Ecto neural progenitor cell (in vitro differentiated cells): ENCODE measurements at regions not wholly inside any gene's neighbourhood (a gene's known extent, or its start where the extent isn't known, plus 50 kb on each side); places are given as distances from the start of the nearest gene placed in this dataset.
"Not testable (repeated sequence)": the region's sequence is repeated elsewhere in the genome, so short reads cannot be mapped to it uniquely, and the experiment has no call there.

Experiments
- DNase-seq: peaks from one replicate; pipeline ENCODE4 v3.0.0-alpha.2; 2018; ENCODE audit warnings: low spot score

DNA sequence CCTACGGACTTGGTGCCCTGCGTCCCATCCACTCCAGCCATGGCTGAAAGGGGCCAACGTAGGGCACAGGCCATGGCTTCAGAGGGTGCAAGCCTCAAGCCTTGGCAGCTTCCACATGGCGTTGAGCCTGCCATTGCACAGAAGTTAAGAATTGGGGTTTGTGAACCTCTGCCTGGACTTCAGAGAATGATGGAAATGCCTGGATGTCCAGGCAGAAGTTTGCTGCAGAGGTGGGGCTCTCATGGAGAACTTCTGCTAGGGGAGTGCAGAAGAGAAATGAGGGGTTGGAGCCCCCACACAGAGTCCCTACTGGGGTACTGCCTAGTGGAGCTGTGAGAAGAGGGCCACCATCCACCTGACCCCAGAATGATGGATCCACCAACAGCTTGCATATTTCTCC lies 462.9 kb upstream of the PCDH20 start:
- DNase-seq = not testable (repeated sequence)

DNA sequence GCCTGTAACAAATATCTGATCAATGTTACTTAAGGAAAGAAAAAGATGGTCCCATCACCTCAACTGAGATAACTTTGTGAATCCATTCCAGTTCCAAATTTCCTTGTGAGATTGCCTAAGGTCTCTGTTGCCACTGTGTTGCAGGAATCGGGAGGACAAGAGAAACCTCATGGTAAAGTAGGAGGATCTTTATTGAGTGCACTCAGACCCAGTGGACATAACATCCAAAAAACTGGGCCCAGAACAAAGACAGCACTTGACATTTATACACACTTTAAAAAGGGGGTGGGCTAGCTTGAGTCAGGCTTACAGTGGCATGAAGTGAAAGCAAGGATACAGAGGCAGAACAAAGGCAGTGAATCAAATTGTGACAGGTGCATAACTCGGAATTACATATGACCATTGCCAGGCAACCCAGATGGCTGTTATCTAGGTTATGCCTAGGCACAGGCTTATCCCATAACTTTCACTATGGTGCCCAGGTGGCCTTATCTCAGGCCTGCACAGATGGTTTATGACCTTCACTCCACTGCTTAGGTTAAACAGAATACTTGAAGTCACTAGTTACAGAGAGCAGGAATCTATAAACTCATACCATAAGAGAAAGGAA lies 459.4 kb upstream of the PCDH20 start:
- no peak for DNase-seq

DNA sequence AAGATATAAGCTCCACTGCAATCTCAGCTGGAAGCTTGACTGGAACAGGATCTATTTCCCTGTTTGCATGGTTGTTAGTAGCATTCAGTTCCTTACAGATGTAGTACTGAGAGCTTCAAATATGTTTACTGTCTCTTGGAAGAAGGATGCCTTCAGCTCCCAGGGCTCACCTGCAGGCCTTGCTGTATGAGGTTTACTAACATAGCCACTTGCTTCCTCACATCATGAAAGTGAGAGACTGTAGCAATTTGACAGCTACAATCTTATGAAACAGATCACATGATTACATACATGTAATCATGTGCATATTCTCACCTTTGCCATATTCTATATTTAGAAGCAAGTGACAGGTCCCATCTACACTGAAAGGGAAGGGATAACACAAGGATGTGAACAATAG lies 458.1 kb upstream of the PCDH20 start:
- DNase-seq = no peak

DNA sequence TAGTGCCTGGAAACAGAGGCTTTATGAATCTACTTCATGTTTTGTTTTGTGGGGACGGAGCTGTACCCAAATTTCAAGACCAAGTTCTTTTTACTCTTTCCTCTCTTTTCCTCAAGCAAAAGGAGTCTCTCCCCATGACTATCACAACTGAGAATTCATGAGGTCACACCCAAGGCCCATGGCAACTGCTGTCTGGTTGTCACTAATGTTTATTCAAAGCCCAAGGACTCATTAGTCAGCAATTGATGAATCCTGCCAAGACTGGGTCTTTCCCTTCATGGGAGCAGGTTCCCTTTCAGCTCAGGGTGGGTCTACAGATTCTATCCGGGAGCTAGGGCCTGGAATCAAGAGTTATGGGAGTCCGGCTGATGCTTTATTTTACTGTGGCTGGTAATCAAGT lies 441.5 kb upstream of the PCDH20 start:
- DNase-seq = no peak

DNA sequence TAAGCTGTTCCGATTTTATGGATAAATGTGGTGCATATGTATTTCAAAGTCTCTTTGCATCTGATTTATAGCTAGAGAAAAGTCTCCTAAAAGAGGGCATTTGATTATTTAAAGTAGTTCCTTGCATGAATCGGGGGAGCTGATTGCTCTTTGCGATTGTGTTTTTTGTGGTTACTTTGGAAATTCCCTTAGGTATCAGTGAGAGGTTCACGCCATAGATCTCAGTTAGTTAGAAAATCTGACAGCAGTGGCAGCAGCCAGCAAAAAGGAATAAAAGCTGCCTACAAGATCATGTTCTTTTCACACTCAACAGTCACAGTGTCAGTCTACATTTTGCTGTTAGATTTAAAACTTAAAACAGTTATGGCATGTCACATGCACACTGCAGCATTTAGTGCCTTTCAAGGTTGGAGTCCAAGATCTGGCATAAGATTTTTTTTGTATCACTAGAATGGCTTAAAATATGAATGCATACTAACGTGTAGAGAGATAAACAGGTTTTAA lies 436.5 kb upstream of the PCDH20 start:
- no peak for DNase-seq

DNA sequence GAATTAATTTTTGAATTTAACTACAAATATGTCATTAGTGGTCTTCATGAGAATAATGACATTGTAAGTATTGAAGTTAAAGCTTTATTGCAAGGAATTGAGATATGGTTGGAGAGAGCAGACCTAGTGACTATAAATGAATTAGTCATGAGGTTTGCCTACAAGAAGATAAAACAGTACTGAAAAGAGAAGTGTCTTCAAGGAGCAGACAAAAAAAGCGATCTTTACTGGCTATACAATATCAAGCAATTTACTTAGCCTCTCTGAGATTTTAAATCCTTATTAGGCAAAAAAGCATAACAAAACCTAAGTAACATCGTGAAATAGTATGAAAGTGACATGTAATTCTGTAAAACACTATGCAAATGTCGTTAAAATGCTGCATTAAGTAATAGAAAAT lies 435.1 kb upstream of the PCDH20 start:
- DNase-seq = no peak

DNA sequence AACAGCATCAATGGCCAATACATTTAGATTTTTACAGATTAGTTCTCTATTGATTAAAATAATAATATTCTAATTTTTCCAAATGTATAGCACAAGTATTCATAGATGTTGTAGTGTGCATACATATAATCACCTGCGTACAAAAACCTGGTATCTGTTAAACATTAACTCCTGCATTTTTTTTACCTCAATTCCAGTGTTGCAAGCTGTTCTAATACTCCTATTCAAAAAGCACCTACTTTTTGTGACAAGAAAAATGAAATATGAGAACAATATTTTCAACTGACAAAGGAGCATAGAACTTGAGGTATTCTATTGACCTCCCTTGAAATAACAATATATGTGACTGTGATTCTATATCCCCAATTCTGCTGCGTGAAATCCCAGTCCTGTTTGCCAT lies 422.9 kb upstream of the PCDH20 start:
- no peak for DNase-seq

DNA sequence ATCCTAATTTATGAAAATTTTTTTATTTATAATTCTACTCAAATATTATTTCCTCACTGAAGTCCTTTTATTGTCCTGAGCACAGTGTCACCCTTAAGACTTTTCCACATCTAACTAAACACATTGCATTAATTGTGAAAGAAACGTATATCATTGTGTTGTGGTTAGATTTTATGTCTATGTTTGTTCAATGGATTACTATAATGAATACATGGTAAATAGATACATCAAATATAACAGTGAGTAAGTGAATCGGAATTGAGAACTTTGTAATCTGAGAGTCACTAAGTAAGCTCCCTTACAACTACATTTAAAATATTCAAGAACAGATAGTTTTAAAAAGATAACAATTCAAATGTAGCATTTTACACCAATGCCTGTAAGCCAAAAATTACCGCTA lies 417.6 kb upstream of the PCDH20 start:
- DNase-seq = no peak

DNA sequence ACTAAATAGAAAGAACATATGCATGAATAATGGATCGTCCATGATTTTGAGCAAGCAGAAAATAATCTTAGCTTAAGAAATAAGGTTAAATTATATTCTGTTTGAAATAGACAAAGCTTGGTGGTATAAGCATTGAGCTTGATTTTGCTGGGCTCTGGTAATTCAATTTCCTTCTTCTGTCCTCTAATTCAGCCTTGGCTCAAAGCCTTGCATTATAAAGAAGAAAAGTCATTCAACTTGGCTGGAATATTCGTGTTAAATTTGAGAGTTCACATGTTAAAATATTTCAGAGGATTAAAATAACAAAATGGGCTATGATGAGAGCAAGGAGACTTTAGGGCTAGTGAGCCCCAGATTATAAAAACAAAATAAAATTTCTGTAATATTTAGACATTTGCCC lies 415.4 kb upstream of the PCDH20 start:
- DNase-seq = no peak

DNA sequence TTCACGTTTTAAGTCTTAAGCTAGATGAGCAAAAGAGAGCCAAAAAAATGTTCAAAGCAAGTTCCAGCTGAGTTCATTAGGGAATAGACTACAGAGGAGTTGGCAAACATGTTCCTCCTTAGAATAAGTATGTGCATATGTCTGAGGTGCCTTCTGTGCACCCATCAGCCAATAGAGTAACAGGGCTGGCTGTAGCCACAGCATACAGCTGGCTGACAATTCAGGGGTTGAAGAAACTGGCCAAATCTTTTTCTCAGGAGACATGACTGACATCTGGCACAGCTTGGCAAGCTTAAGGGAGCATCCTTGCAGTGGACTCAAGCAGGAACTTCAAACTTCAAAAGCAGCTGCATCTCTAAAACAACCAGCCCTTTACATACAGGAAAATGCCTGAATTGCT lies 414.8 kb upstream of the PCDH20 start:
- DNase-seq = no peak

DNA sequence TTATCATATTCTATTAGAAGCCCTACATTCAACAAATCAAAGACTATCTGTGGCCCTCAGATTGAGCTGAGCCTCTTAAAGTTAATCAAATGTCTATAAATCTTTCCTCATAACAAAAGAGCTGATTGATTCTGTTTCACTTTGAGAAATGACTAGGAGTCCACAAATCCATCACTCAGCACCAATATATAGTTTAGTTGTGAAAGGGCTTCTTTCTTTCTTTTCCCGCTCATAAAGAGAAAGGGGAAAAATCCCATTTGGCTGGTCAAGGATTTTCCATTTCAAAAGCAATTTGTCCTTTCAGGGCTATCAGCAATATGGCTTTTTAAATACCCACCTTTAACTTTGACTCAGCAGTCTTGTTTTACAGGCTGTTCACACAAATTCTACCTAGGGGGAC lies 408.5 kb upstream of the PCDH20 start:
- no peak for DNase-seq

DNA sequence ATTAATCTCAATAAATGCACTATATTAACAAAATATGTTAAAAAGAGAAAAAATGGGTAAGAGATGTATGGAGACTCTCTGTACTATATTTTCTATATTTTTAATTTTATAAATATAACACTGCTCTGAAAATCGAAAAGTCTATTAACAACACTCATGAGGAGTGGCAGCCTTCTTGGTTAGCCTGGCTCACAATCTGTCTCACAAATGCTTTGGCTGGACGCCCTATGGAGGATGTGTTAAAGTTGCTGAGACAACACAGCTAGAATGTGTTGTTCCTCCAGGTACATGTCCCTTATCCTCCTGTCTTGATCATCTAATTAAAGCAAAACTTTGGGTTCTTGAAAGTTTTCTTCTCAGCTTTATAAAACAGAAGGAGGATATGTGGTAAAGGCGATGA lies 396.6 kb upstream of the PCDH20 start:
- no peak for DNase-seq

DNA sequence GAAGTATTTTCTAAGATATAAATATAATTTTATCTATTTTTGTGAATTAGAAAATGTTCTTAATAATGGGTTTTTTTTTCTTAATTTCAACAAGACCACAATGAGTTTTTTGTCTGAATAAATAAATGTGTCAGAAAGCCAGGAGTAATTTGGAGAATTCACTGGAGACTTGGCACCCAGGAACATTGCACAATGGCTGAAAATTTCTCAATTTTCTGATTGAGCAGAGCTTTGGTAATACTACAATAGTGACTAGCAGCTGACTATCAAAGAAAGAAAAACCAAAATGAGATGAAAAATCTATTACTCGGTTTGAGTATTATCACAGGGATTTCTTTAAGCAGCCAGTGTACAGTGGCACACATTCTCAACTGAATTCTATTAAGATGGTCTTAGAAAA lies 394.4 kb upstream of the PCDH20 start:
- DNase-seq = no peak

DNA sequence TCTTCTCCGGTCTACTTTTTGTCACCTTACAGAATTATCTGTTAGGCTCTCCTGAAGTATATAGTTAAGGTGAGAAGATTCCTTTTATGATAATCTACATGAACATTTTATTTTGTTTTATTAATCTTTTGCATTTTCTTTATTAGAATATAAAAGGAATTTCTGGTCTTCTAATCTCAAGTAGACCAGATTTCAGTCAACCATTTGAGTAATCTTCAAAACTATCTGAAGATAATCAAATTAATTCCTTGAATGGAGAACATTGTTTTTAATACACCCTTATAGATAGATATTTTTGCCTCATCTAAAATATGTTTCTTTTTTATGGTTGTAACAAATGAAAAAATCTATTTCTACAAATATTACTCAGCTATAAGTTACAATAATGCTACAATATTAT lies 381.7 kb upstream of the PCDH20 start:
- no peak for DNase-seq

DNA sequence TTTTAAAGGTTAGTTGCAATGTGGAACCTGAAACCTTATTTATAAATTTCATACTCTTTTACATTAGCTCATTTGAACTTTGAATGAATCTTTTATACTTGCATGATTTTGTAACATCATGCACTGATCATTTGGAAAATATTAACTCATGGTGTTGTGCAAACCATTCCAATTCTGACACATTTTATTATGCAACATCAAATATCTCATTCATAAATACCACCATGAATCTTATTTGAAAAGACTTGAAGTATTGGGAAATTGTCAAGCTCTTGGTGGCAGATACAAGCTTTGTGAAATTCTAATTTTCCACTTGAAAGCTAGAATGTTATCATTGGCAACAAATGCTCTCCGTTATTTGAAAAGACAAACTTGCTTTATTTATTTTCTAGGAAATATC lies 379.9 kb upstream of the PCDH20 start:
- no peak for DNase-seq

DNA sequence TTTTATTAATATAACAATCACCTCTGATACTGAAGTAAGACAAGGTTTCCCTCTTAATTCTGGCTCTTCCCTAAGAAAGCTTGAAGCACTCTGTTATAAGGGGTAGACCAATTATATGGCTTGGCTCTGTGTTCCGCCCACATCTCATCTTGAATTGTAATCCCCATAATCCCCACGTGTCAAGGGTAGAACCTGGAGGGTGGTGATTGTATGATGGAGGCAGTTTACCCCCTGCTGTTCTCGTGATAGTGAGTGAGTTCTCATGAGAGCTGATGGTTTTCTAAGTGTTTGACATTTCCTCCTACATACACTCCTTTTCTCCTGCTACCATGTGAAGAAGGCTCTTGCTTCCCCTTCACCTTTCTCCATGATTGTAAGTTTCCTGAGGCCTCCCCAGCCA lies 363.8 kb upstream of the PCDH20 start:
- DNase-seq = no peak

DNA sequence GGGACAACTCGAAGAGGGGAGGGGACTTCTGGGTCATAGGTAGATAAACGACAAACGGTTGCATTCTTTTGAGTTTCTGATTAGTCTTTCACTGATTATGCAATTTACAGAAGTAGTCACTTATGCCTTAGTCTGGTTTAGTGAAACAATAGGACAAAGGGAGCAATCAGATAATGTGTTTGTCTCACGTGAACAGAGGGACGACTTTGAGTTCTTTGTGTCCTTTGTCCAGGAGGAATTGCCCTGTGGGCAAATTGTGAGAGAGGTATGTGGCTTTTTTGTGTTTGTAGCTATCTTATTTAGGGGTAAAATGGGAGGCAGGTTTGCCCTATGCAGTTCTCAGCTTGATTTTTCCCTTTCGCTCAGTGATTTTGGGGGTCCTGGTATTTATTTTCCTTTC lies 362.9 kb upstream of the PCDH20 start:
- DNase-seq = no peak

DNA sequence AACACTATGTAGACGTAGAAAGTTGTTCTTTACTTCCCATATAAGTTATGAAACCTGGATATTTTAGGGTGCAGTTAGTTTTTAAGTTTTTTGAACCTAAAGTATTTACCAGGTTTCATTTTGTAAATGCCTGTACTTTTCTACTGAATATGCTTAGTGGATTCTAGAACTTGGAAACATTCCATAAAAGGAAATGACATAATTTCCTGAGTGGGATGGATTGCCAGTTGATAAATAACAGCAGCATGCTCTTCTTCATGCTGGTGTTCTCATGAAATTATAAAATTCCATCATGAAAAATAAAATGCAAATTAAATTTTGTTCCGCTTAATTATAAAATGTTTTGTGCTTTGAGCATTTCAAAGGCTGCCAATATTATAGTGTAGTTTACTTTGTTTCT lies 362.2 kb upstream of the PCDH20 start:
- DNase-seq = no peak

DNA sequence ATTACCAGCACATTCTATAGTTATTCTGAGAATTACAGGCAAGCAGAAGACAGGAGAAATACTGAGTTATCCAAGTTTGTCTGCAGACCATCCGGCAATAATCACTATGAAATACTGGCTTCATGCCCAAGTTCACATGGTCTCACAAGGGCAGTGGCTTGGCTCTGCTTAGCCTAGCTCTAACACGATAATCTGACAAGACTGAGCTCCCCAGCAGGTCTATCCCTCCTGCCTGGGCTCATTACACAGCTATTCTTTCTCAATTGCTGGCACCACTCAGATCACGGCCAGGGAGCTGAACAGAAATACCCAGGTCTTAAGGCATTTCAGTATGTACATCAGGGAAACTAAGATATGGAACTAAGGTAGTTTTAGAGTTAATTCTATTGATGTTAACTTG lies 361.6 kb upstream of the PCDH20 start:
- no peak for DNase-seq

DNA sequence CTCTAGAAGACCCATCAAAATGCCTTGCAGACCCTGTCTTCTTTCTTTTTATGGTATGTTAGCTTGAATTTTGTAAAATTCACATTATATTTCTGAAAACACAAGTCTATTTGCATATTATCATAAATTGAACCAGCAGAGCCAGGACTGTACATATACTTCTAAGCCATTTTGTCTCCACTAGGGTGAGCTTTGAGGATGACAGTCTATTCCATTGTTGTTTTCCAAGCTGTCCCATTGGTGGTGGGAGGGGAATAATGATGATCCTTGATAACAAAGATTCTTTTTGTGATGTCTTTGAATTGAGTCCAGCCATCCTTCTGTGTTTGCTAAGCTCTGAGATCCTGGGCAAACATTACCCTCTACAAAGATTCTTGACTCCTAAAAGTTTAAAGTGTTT lies 359.3 kb upstream of the PCDH20 start:
- no peak for DNase-seq

DNA sequence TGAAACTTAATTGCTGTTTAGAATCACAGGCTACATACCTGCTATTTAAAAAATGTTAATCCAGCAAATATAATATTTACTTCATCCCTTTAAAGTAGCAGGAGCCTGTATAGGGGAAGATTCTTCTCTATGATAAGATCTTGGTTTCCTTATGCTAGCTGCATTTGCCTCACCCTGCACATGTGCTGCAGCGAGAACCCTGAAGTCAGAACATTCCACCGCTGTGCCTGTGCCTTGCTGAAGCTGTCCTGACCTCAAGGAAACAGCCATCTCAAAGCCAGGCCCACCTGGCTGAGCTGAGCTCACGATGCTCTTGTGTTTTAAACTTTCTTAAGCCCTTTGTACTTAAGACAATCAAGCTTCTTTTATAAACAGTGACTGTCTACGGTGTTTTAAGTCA lies 355.0 kb upstream of the PCDH20 start:
- DNase-seq = no peak

DNA sequence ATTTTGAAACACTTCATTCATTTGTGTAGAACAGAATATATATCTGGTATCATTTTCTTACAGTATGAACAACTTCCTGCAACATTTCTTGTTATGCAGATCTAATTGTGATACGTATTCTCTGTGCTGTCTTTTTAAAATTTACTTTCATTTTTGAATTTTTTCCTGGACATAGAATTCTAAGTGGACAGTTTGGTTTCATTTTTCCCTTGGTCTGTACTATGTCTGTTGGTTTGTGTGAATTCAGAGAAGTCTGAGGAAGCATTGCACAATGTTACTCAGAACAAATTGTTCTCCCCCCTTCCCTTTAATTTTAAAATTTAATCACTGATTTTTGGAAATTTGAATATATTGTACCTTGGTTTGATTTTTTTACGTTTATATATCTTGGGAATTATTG lies 352.5 kb upstream of the PCDH20 start:
- DNase-seq = no peak

DNA sequence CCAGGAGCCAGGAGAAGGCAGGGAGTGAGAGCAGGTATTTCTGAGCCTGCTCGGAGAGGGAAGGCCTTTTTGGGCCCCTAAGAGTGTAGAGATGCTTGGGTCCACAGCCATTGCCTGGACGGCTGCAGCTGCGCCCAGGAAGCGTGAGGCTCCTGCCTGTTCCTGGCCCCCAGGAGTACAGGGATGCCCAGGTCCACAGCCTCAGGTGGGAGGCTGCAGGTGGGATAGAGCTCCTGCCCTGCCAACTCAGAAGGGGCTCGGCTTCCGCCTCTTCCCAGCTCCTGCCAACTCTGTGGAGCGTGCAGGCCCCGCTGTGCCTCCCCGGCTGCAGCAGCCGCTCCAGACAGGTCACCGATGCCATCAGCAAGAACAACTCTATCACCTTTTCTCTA lies 351.0 kb upstream of the PCDH20 start:
- DNase-seq = no peak

DNA sequence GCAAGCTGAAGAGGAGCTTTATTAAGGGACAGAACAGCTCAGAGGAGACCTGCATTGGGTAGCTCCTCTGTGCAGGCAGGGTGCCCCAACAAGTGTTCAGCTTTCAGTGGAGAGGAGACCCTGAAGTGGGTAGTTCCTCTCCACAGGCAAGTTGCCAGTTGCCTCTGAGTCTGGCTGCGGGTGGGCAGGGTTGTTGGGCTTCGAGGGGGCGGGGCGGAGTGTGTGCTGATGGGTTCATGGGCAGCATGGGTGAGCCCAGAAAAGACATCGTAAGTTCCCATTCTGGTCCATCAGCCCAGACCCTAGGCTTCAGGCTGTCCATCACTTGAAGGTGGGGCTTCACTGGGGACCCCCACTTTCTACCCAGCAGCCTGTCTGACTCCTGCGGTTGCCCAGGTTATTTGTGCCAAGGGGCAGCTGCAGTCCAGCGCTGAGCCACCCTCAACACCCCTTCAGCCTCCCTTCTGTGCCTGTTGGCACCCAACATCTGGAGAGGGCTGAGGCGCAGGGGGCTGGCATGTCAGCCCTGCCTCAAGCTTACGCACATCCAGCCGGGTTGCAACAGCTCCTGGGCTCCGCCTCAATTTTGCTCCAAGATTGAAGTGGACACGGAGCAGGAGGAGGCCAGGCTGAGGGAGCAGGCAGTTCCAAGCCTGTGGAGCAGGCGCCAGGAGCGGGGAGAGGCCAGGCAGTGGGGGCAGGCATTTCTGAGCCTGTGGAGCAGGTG lies 350.5 kb upstream of the PCDH20 start:
- no peak for DNase-seq
